GM19043 (cell line): ENCODE measurements at regions not wholly inside any gene's neighbourhood (a gene's known extent, or its start where the extent isn't known, plus 50 kb on each side); places are given as distances from the start of the nearest gene placed in this dataset.

ENCODE experiments used
- ATAC-seq: cut with Tn5 transposase; IDR thresholded peaks from one replicate; pipeline ENCODE4 v1.9.1; 2021; ENCODE audit warnings: low read depth; ENCODE audit not compliant: unreplicated experiment

- ATAC-seq, result no peak
These were observed 307.4 kb upstream of the RARB start for GRCh38 chr3:25120665-25121064.

GRCh38 chr3:25125201-25125600 is 302.9 kb upstream of the RARB start:
- no peak for ATAC-seq

GRCh38 chr3:25128735-25129134 is 299.3 kb upstream of the RARB start:
- ATAC-seq, result no peak

- no peak for ATAC-seq
These were observed 297.1 kb upstream of the RARB start for GRCh38 chr3:25130724-25131520.

GRCh38 chr3:25133588-25133987 is 294.5 kb upstream of the RARB start:
- no peak for ATAC-seq

GRCh38 chr3:25137606-25138005 is 290.5 kb upstream of the RARB start:
- no peak for ATAC-seq

- no peak for ATAC-seq
These were observed 288.8 kb upstream of the RARB start for GRCh38 chr3:25139267-25139666.

- ATAC-seq, result no peak
These were observed 285.3 kb upstream of the RARB start for GRCh38 chr3:25142609-25143355.

GRCh38 chr3:25143356-25144025 is 284.6 kb upstream of the RARB start:
- no peak for ATAC-seq

GRCh38 chr3:25144430-25144829 is 283.6 kb upstream of the RARB start:
- no peak for ATAC-seq

GRCh38 chr3:25145176-25145575 is 282.9 kb upstream of the RARB start:
- no peak for ATAC-seq

GRCh38 chr3:25150199-25150598 is 277.9 kb upstream of the RARB start:
- ATAC-seq, result no peak

GRCh38 chr3:25151281-25151902 is 276.7 kb upstream of the RARB start:
- no peak for ATAC-seq

GRCh38 chr3:25151903-25152295 is 276.2 kb upstream of the RARB start:
- ATAC-seq, result no peak

GRCh38 chr3:25153136-25153535 is 274.9 kb upstream of the RARB start:
- ATAC-seq, result no peak

- ATAC-seq, result no peak
These were observed 274.5 kb upstream of the RARB start for GRCh38 chr3:25153561-25153960.

GRCh38 chr3:25155652-25156471 is 272.2 kb upstream of the RARB start:
- ATAC-seq, result no peak

GRCh38 chr3:25156626-25157025 is 271.4 kb upstream of the RARB start:
- no peak for ATAC-seq

GRCh38 chr3:25165306-25165705 is 262.8 kb upstream of the RARB start:
- no peak for ATAC-seq

- no peak for ATAC-seq
These were observed 262.0 kb upstream of the RARB start for GRCh38 chr3:25166016-25166415.
